ENCODE measurements at regions not wholly inside any gene's neighbourhood (a gene's known extent, or its start where the extent isn't known, plus 50 kb on each side); places are given as distances from the start of the nearest gene placed in this dataset.

DNA sequence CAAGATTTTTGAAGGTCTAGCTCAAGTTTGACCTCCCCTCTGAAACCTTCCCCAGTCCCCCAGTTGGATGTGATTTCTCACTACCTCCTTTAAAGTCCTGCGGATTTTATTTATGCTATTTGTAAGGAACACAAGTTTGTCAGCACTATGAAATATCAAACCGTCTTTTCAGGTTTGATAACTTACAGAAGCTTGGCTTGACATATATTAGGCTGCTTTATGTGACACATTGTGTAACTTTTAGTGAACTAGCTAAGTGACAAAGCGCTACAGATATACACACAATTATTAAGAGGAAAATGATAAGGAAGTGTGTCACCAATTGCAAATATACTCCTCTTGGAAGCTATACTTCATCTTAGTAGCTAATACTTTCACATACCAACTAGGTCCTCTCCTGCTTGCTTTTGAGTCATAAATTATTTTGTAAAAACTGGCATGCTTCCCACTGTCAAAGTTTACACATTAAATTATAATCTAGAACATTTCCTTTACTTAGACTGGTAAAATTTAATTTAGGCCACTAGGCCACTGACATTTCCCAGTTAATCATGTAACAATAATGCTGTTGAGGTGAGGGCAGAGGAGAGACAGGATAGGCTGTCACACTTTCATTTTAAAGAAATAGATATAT lies 149.5 kb downstream of the TMTC3 start:
- H3K27ac ChIP-seq, result peak overlapping the region; percentile 2 to 47 (median 40)
- WGBS, 2 donors, result 89 to 92% methylated on average over 3 of the region's 3 CpGs
- peaks cover 0 to 15% (median 11%) of the 10 kb centered on the region in 4 donors for H3K4me1 ChIP-seq
- intact Hi-C loops (cut with DNase I), result no loop called here
- no peaks in the 10 kb centered on the region for H3K27me3 ChIP-seq
- no peaks in the 10 kb centered on the region for H3K9me3 ChIP-seq
- H3K4me3 ChIP-seq, result no peak overlapping the region
- DNase-seq, result no peak
- peak; percentile 6 to 82 (median 57) for TF ChIP-seq POLR2AphosphoS5 (IDR thresholded peaks at IDR 0.05)
- TF ChIP-seq POLR2A (IDR thresholded peaks at IDR 0.05), result no peak
- TF ChIP-seq, protein P1, sequence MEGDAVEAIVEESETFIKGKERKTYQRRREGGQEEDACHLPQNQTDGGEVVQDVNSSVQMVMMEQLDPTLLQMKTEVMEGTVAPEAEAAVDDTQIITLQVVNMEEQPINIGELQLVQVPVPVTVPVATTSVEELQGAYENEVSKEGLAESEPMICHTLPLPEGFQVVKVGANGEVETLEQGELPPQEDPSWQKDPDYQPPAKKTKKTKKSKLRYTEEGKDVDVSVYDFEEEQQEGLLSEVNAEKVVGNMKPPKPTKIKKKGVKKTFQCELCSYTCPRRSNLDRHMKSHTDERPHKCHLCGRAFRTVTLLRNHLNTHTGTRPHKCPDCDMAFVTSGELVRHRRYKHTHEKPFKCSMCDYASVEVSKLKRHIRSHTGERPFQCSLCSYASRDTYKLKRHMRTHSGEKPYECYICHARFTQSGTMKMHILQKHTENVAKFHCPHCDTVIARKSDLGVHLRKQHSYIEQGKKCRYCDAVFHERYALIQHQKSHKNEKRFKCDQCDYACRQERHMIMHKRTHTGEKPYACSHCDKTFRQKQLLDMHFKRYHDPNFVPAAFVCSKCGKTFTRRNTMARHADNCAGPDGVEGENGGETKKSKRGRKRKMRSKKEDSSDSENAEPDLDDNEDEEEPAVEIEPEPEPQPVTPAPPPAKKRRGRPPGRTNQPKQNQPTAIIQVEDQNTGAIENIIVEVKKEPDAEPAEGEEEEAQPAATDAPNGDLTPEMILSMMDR (IDR thresholded peaks at IDR 0.05), result no peak
- TF ChIP-seq EP300 (IDR thresholded peaks at IDR 0.05), result no peak
- H3K36me3 ChIP-seq, result no peaks in the 10 kb centered on the region

DNA sequence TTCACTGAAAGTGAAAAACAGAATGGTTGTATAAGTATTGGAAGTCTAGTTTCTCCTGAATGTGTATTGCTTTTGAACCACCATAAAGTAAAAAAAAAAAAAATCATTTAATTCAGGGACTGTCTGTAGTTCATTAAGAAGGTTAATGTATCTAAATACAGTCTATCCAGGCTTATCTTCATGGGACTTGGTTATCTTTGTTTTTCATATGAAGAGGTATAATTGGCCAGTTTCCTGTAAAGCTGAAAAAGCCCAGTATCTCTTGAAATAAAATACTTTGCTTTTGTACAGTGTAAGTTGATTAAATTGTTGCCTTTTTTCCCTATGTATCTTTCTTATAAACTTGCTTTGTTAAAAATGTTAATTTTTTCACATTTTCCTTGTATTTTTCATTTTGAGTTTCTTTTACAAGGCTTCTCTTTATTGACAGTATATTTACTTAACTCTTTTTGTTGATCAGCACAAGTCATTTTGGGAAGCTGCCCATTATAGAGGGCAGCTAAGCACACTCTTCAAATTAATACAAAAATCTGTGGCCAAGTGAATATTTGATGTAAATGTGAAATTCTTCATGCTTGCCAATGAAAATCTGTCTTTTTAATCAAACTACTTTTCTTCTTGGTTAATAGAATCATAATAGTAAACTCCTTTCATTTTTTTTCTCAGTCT lies 156.0 kb downstream of the TMTC3 start:
- no peak overlapping the region for H3K27ac ChIP-seq
- H3K27me3 ChIP-seq, result no peaks in the 10 kb centered on the region
- TF ChIP-seq POLR2A (IDR thresholded peaks at IDR 0.05) (no peak), POLR2AphosphoS5 (IDR thresholded peaks at IDR 0.05) (no peak), EP300 (IDR thresholded peaks at IDR 0.05) (no peak)
- TF ChIP-seq, protein P1 (IDR thresholded peaks at IDR 0.05), result no peak
- no peak overlapping the region for H3K4me3 ChIP-seq
- DNase-seq, result no peak
- intact Hi-C loops (cut with DNase I), result no loop called here
- H3K36me3 ChIP-seq, result no peaks in the 10 kb centered on the region
- no peaks in the 10 kb centered on the region for H3K9me3 ChIP-seq
- H3K4me1 ChIP-seq, result no peaks in the 10 kb centered on the region

DNA sequence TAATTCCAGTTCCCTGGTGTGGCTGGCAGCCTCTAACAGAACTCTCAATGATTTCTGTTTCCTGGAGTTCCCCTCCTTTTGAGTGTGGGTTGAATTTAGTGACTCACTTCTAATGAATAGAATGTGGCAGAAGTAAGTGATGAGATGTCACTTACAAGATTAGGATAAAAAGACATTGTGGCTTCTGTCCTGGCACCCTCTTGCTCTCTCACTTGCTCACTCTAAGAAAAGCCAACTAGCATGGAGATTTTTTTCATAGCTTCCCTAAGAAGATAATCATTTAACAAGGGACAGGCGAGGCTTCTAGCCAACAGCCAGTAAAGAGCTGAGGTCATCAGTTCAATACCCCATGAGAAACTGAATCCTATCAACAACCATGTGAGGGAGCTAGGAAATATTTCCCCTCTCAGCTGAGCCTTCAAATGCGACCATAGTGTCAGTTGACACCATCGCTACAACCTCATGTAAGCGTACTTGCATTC lies 156.7 kb downstream of the TMTC3 start:
- WGBS, 2 donors, result 79% methylated on average over 4 of the region's 4 CpGs
- no peak for TF ChIP-seq POLR2AphosphoS5 (IDR thresholded peaks at IDR 0.05)
- TF ChIP-seq EP300 (IDR thresholded peaks at IDR 0.05), result no peak
- no peak for TF ChIP-seq POLR2A (IDR thresholded peaks at IDR 0.05)
- TF ChIP-seq, protein P1 (IDR thresholded peaks at IDR 0.05), result no peak
- Histone ChIP-seq H3K36me3 (no peaks in the 10 kb centered on the region), H3K4me1 (no peaks in the 10 kb centered on the region), H3K27ac (no peak overlapping the region), H3K27me3 (no peaks in the 10 kb centered on the region), H3K4me3 (no peak overlapping the region), H3K9me3 (no peaks in the 10 kb centered on the region)
- intact Hi-C loops (cut with DNase I), result no loop called here
- DNase-seq, result no peak

DNA sequence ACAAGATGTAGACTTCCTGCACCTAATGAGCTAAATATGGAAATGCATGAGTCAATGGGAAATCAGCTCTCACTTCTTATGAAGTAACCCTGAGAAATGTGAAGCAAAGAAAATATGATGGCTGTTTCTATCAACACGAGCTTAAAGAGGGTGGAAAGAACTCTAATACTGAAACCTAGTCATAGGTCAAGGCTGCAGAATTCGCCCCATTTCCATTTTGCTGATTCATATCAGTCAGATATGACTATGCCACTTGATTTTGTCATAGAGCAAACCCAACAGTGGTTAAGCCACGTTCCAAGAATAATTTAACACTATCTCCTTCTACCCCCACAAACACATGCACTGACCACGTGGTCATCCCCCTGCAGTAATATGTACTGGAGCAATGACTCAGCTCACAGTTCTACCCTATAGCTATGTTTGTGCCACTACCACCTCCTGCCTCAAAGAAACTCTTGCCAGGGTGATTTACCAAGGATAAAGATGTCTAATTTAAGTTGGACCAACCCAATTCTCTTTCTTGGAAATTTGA lies 157.5 kb downstream of the TMTC3 start:
- no peaks in the 10 kb centered on the region for H3K4me1 ChIP-seq
- no peaks in the 10 kb centered on the region for H3K9me3 ChIP-seq
- no peaks in the 10 kb centered on the region for H3K36me3 ChIP-seq
- DNase-seq, result no peak
- H3K4me3 ChIP-seq, result no peak overlapping the region
- no peaks in the 10 kb centered on the region for H3K27me3 ChIP-seq
- intact Hi-C loops (cut with DNase I), result no loop called here
- 66 to 73% methylated on average over 4 of the region's 4 CpGs for WGBS, 2 donors
- no peak overlapping the region for H3K27ac ChIP-seq
- no peak for TF ChIP-seq POLR2A (IDR thresholded peaks at IDR 0.05)
- TF ChIP-seq EP300 (IDR thresholded peaks at IDR 0.05), result no peak
- TF ChIP-seq, protein P1 (IDR thresholded peaks at IDR 0.05), result no peak
- TF ChIP-seq POLR2AphosphoS5 (IDR thresholded peaks at IDR 0.05), result no peak
